SK-N-SH treated with all-trans-retinoic acid at 6 μM for 48 hours (cell line): ENCODE measurements at regions not wholly inside any gene's neighbourhood (a gene's known extent, or its start where the extent isn't known, plus 50 kb on each side); places are given as distances from the start of the nearest gene placed in this dataset.

Source experiments
- ATAC-seq: fragments of 200-7000 bp; cut with Tn5 transposase; 3 replicates; pipeline ENCODE4 v1.9.1; 2020; ENCODE audit warnings: mild to moderate bottlenecking, moderate library complexity
- ARNTL ChIP-seq: fragments of 450-650 bp; formaldehyde crosslinking; IDR thresholded peaks from 2 replicates; pipeline ENCODE4 v1.5.0; 2020; ENCODE audit warnings: low read depth, mild to moderate bottlenecking, moderate library complexity, borderline replicate concordance
- BACH2 ChIP-seq: fragments of 250-450 bp; sonication (Bioruptor Pico); IDR thresholded peaks from 2 replicates; pipeline ENCODE4 v1.9.0; 2021; ENCODE audit warnings: mild to moderate bottlenecking, borderline replicate concordance
- CREB5 ChIP-seq: fragments of 250-450 bp; sonication (Bioruptor Pico); IDR thresholded peaks from 2 replicates; pipeline ENCODE4 v1.5.1; 2020; ENCODE audit warnings: low read depth, mild to moderate bottlenecking, moderate library complexity
- CSDC2 ChIP-seq: fragments of 250-450 bp; sonication (Bioruptor Pico); IDR thresholded peaks from 2 replicates; pipeline ENCODE4 v1.5.0; 2020; ENCODE audit warnings: mild to moderate bottlenecking, moderate library complexity
- ESRRG ChIP-seq: fragments of 250-450 bp; sonication (Bioruptor Pico); IDR thresholded peaks from 2 replicates; pipeline ENCODE4 v1.6.1; 2021; ENCODE audit warnings: mild to moderate bottlenecking
- GLIS3 ChIP-seq: fragments of 250-450 bp; sonication (Bioruptor Pico); IDR thresholded peaks from 2 replicates; pipeline ENCODE4 v1.5.0; 2020; ENCODE audit warnings: mild to moderate bottlenecking, moderate library complexity
- ISL1 ChIP-seq: fragments of 250-450 bp; sonication (Bioruptor Pico); IDR thresholded peaks from 2 replicates; pipeline ENCODE4 v2.1.2; 2022; ENCODE audit warnings: mild to moderate bottlenecking, moderate library complexity
- OSR1 ChIP-seq: fragments of 250-450 bp; sonication (Bioruptor Pico); IDR thresholded peaks from 2 replicates; pipeline ENCODE4 v1.8.0; 2022; ENCODE audit warnings: moderate library complexity, mild to moderate bottlenecking, inconsistent platforms
- RARB ChIP-seq: fragments of 250-450 bp; sonication (Bioruptor Pico); IDR thresholded peaks from 2 replicates; pipeline ENCODE4 v1.8.0; 2021; ENCODE audit warnings: mild to moderate bottlenecking, moderate library complexity
- SNAI2 ChIP-seq: fragments of 250-450 bp; sonication (Bioruptor Pico); IDR thresholded peaks from 2 replicates; pipeline ENCODE4 v1.5.0; 2020; ENCODE audit warnings: mild to moderate bottlenecking, moderate library complexity
- TOX ChIP-seq: fragments of 250-450 bp; sonication (Bioruptor Pico); IDR thresholded peaks from 2 replicates; pipeline ENCODE4 v1.8.0; 2021; ENCODE audit warnings: mild to moderate bottlenecking, moderate library complexity, borderline replicate concordance
- ZC3H10 ChIP-seq: fragments of 250-450 bp; sonication (Bioruptor Pico); IDR thresholded peaks from 2 replicates; pipeline ENCODE4 v1.5.1; 2021; ENCODE audit warnings: mild to moderate bottlenecking, moderate library complexity
- ZFP3 ChIP-seq: fragments of 250-450 bp; sonication (Bioruptor Pico); IDR thresholded peaks from 2 replicates; pipeline ENCODE4 v1.5.0; 2020; ENCODE audit warnings: mild to moderate bottlenecking, moderate library complexity
- ZFP30 ChIP-seq: fragments of 450-650 bp; formaldehyde crosslinking; IDR thresholded peaks from 2 replicates; pipeline ENCODE4 v1.5.0; 2022; ENCODE audit warnings: mild to moderate bottlenecking, moderate library complexity
- ZNF565 ChIP-seq: fragments of 450-650 bp; formaldehyde crosslinking; conservative IDR thresholded peaks from 2 replicates; pipeline ENCODE4 v1.5.0; 2020; ENCODE audit warnings: low read depth, mild to moderate bottlenecking, moderate library complexity
- ZNF70 ChIP-seq: fragments of 450-650 bp; formaldehyde crosslinking; IDR thresholded peaks from 2 replicates; pipeline ENCODE4 v1.5.0; 2020; ENCODE audit warnings: mild to moderate bottlenecking, moderate library complexity
- ZNF8 ChIP-seq: fragments of 450-650 bp; formaldehyde crosslinking; IDR thresholded peaks from 2 replicates; pipeline ENCODE4 v1.5.0; 2020; ENCODE audit warnings: mild to moderate bottlenecking, moderate library complexity
- TF ChIP-seq, protein P1 (sequence below): fragments of 250-450 bp; sonication (Bioruptor Pico); IDR thresholded peaks from 2 replicates; pipeline ENCODE4 v1.8.0; 2021; ENCODE audit warnings: low read depth, mild to moderate bottlenecking, moderate library complexity, borderline replicate concordance
- TF ChIP-seq, protein P2 (sequence below): fragments of 250-450 bp; sonication (Bioruptor Pico); IDR thresholded peaks from 2 replicates; pipeline ENCODE4 v1.5.0; 2020; ENCODE audit warnings: mild to moderate bottlenecking, moderate library complexity
- TF ChIP-seq, protein P3 (sequence below): fragments of 250-450 bp; sonication (Bioruptor Pico); IDR thresholded peaks from 2 replicates; pipeline ENCODE4 v1.8.0; 2020; ENCODE audit warnings: mild to moderate bottlenecking, moderate library complexity, borderline replicate concordance

DNA sequence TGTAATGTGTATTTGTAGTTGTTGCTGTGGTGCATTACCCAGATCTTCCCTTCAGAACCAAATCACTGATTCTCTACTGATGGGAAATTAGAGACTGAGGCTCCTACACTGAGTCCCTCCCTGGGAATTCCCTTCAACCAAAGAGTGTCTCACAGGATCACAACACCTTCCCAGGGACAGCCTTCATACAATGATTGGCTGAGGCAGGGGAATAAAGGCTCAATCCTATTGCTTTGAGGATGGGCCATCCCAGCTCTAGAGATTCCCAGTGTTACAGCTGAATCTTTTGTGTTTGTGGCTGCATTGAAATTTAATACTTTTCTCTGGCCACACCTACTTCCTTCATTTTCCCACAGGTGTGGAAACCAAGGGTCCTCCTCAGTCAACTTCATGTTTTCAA is 96.4 kb upstream of the ELL2 start:
- ATAC-seq: no peak
- TF ChIP-seq ARNTL (no peak), CSDC2 (CRISPR knock-in tag) (no peak), ZFP30 (CRISPR knock-in tag) (no peak), ZNF70 (CRISPR knock-in tag) (no peak), ZNF8 (CRISPR knock-in tag) (no peak), ZNF565 (CRISPR knock-in tag) (no peak), ISL1 (CRISPR knock-in tag) (no peak), SNAI2 (CRISPR knock-in tag) (no peak), GLIS3 (no peak), ZFP3 (CRISPR knock-in tag) (no peak), CREB5 (no peak), ESRRG (CRISPR knock-in tag) (no peak)
- TF ChIP-seq, protein P1, sequence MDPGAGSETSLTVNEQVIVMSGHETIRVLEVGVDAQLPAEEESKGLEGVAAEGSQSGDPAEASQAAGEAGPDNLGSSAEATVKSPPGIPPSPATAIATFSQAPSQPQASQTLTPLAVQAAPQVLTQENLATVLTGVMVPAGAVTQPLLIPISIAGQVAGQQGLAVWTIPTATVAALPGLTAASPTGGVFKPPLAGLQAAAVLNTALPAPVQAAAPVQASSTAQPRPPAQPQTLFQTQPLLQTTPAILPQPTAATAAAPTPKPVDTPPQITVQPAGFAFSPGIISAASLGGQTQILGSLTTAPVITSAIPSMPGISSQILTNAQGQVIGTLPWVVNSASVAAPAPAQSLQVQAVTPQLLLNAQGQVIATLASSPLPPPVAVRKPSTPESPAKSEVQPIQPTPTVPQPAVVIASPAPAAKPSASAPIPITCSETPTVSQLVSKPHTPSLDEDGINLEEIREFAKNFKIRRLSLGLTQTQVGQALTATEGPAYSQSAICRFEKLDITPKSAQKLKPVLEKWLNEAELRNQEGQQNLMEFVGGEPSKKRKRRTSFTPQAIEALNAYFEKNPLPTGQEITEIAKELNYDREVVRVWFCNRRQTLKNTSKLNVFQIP (CRISPR knock-in tag): no peak

DNA sequence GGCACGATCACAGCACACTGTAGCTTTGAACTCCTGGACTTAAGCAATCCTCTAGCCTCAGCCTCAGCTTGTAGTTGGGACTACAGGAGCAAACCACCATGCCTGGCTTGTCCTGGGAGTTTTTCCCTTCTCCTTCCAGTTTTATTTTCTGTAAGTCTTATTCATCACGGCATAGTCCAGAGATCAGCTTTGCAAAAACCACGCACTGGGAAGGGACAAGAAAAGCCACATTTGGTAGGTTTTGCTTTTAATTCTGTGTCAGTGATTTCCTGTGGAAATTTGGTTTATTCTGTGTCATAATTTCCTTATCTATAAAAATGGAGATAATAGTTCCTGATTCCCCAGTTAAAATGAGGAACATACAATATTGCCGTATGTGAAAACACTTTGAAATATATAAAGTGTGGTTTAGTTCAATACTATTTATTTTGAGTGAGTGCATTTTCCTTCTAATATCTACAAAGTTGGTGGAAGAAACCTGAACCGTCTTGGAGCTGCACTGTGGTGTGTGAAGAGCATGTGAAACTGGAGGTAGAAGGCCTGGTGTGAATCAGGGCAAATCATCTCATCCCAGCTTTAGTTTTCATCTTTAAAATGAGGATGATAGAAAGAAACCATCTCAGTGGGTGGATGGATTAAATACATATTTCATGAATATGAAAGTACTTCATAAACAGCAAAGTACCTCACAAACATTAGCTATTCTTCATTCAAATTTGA is 92.8 kb upstream of the ELL2 start:
- TF ChIP-seq ZNF565 (CRISPR knock-in tag): no peak
- no peak for TF ChIP-seq SNAI2 (CRISPR knock-in tag)
- no peak for TF ChIP-seq BACH2
- no peak for TF ChIP-seq ZFP30 (CRISPR knock-in tag)
- TF ChIP-seq, protein P2, sequence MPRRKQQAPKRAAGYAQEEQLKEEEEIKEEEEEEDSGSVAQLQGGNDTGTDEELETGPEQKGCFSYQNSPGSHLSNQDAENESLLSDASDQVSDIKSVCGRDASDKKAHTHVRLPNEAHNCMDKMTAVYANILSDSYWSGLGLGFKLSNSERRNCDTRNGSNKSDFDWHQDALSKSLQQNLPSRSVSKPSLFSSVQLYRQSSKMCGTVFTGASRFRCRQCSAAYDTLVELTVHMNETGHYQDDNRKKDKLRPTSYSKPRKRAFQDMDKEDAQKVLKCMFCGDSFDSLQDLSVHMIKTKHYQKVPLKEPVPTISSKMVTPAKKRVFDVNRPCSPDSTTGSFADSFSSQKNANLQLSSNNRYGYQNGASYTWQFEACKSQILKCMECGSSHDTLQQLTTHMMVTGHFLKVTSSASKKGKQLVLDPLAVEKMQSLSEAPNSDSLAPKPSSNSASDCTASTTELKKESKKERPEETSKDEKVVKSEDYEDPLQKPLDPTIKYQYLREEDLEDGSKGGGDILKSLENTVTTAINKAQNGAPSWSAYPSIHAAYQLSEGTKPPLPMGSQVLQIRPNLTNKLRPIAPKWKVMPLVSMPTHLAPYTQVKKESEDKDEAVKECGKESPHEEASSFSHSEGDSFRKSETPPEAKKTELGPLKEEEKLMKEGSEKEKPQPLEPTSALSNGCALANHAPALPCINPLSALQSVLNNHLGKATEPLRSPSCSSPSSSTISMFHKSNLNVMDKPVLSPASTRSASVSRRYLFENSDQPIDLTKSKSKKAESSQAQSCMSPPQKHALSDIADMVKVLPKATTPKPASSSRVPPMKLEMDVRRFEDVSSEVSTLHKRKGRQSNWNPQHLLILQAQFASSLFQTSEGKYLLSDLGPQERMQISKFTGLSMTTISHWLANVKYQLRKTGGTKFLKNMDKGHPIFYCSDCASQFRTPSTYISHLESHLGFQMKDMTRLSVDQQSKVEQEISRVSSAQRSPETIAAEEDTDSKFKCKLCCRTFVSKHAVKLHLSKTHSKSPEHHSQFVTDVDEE (CRISPR knock-in tag): no peak
- no peak for TF ChIP-seq ZC3H10 (CRISPR knock-in tag)
- TF ChIP-seq ZNF70 (CRISPR knock-in tag): no peak
- no peak for TF ChIP-seq ZFP3 (CRISPR knock-in tag)
- TF ChIP-seq GLIS3: no peak
- TF ChIP-seq ZNF8 (CRISPR knock-in tag): no peak
- TF ChIP-seq, protein P3, sequence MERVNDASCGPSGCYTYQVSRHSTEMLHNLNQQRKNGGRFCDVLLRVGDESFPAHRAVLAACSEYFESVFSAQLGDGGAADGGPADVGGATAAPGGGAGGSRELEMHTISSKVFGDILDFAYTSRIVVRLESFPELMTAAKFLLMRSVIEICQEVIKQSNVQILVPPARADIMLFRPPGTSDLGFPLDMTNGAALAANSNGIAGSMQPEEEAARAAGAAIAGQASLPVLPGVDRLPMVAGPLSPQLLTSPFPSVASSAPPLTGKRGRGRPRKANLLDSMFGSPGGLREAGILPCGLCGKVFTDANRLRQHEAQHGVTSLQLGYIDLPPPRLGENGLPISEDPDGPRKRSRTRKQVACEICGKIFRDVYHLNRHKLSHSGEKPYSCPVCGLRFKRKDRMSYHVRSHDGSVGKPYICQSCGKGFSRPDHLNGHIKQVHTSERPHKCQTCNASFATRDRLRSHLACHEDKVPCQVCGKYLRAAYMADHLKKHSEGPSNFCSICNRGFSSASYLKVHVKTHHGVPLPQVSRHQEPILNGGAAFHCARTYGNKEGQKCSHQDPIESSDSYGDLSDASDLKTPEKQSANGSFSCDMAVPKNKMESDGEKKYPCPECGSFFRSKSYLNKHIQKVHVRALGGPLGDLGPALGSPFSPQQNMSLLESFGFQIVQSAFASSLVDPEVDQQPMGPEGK (CRISPR knock-in tag): no peak
- TF ChIP-seq RARB (CRISPR knock-in tag): no peak
- no peak for TF ChIP-seq TOX (CRISPR knock-in tag)
- no peak for TF ChIP-seq CREB5
- no peak for TF ChIP-seq ARNTL
- no peak for TF ChIP-seq ESRRG (CRISPR knock-in tag)
- no peak for TF ChIP-seq OSR1 (CRISPR knock-in tag)
- no peak for ATAC-seq

DNA sequence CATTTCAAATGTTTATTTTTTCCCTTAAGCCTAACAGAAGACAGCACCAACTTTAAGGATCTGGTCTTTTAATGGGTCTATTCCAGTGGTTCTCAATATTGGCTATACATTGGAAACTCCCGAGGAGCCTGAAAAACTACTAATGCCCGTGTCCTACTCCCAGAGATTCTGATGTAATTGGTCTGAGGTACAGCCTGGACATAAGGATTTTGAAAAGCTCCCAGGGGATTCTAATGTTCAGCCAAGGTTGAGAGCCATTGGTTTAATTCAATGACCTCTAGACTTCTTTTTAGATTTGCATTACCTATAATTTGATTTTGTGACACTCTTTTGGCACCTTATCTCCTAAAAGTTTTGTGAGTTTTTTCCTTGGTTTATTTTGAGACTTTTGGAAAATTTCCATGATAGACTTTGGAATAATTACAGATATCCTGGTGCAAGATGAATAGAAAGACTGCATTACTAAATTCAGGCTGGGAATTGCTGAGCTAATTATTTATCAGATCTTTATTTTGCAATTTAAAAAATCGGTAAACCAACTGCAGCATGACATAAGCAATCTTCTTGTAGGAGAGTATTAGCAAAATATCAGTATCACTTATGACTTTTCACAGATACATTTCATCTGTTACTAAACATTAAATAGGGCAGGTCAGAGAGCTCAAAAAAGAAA is 91.5 kb upstream of the ELL2 start:
- ATAC-seq: no peak
- no peak for TF ChIP-seq ZC3H10 (CRISPR knock-in tag)
- TF ChIP-seq, all 23 proteins: peak for 0
